ENCODE measurements at regions not wholly inside any gene's neighbourhood (a gene's known extent, or its start where the extent isn't known, plus 50 kb on each side); places are given as distances from the start of the nearest gene placed in this dataset.

- TF ChIP-seq CTCF (IDR thresholded peaks at IDR 0.05; ENCODE audit: insufficient read depth, low read depth, low read length) (no peak), EZH2 (IDR thresholded peaks at IDR 0.05; ENCODE audit: insufficient read depth, low read length) (no peak)
These were observed 171.8 kb upstream of the PIK3C3 start for GRCh38 chr18:41783065-41783818.
